Activated naive CD4-positive, alpha-beta T cell treated with anti-CD3 and anti-CD28 coated beads, Interleukin-2, amount 50 U/mL, for 72 hours (primary cell): ENCODE measurements at regions not wholly inside any gene's neighbourhood (a gene's known extent, or its start where the extent isn't known, plus 50 kb on each side); places are given as distances from the start of the nearest gene placed in this dataset.

Experiments
- ATAC-seq, 2 donors: fragments of 150-1000 bp; cut with Tn5 transposase; 2 replicates each; pipeline ENCODE4 v1.10.0; 2021; ENCODE audit warnings: mild to moderate bottlenecking in 2 of 2, moderate library complexity in 2 of 2
- DNase-seq, 2 donors: peaks; one replicate each; pipeline ENCODE4 v3.0.0; 2021 to 2022; ENCODE audit warnings: low spot score in 2 of 2
- H3K27ac Mint-ChIP-seq, 2 donors: one replicate each; pipeline ENCODE4 v1.8.0; 2022; ENCODE audit warnings: mild to moderate bottlenecking in 2 of 2, mixed read lengths in 2 of 2
- H3K36me3 Mint-ChIP-seq, 2 donors: one replicate each; pipeline ENCODE4 v1.8.0; 2022; ENCODE audit warnings: mixed read lengths in 2 of 2
- H3K9me3 Mint-ChIP-seq, 2 donors: one replicate each; pipeline ENCODE4 v1.8.0; 2022; ENCODE audit warnings: mixed read lengths in 2 of 2

DNA sequence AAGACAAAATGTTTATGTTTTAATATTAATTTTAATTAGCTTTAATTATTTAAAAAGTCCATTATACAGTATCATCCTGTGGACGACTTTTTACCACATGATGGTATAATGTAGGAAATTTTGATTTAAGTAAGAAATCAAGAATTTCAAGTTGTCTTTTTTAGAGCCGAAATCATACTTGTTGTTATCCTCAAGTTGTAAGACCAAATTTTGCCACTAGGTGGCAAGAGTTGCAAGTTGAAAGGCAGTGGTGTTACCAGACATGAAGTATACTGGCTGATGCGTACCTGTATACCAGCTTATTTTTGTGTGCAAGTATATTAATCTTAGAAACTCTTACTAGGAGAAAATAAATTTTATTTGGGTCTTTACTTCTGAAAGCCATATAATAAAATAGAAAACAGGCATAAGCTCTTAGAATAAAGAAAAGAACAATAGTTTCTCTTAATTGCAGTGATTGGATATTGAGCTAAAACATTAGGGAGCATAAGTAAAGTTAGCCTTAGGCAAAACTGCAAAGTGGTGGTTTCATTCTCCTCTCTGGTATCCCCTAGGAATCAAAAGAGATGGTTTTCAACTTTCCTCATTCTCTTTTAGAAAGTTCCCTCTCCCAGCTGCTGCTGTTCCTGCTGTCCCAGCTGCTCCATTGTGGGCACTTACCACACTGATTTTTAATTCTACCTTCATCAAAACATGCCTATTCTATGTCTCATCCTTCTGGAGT, 118.0 kb upstream of the WDFY3 start:
- ATAC-seq (no peak), DNase-seq (peak in 1 of 2 donors; percentile 33)
- no peaks in the 10 kb centered on the region for H3K36me3 Mint-ChIP-seq
- H3K27ac Mint-ChIP-seq, result no peak overlapping the region
- peaks cover 0 to 5% of the 10 kb centered on the region in 2 donors for H3K9me3 Mint-ChIP-seq

GRCh38 chr4:85086721-85087120, 120.2 kb upstream of the WDFY3 start:
- ATAC-seq (no peak), DNase-seq (no peak)
- no peaks in the 10 kb centered on the region for H3K36me3 Mint-ChIP-seq
- H3K9me3 Mint-ChIP-seq, result peaks cover 0 to 5% of the 10 kb centered on the region in 2 donors
- H3K27ac Mint-ChIP-seq, result no peak overlapping the region

DNA sequence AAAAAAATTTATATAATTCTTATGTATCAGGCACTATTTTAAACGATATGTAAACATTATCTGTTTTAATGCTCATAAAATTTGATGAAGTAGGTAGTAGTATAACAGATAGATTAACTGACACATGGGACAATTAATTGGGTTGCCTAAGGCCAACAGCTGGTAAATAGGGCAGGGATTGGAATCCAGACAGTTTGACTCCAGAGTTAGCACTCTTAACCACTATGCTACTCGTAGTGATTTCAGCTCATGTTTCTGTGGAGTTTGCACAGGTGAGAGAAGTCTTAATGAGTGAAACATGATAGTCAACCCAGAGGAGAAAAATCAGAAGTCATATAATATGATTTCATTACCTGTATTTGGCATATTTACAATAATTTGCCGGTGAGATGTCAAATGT, 126.0 kb upstream of the WDFY3 start:
- Mint-ChIP-seq H3K36me3 (no peaks in the 10 kb centered on the region), H3K27ac (no peak overlapping the region), H3K9me3 (no peaks in the 10 kb centered on the region)
- DNase-seq (no peak), ATAC-seq (no peak)

GRCh38 chr4:85092943-85093342, 126.5 kb upstream of the WDFY3 start:
- DNase-seq (no peak), ATAC-seq (no peak)
- Mint-ChIP-seq H3K27ac (no peak overlapping the region), H3K36me3 (no peaks in the 10 kb centered on the region), H3K9me3 (no peaks in the 10 kb centered on the region)

- Mint-ChIP-seq H3K36me3 (no peaks in the 10 kb centered on the region), H3K9me3 (peaks cover 0 to 3% of the 10 kb centered on the region in 2 donors), H3K27ac (no peak overlapping the region)
- DNase-seq (no peak), ATAC-seq (no peak)
Measured at GRCh38 chr4:85094735-85095134, 128.2 kb upstream of the WDFY3 start.

DNA sequence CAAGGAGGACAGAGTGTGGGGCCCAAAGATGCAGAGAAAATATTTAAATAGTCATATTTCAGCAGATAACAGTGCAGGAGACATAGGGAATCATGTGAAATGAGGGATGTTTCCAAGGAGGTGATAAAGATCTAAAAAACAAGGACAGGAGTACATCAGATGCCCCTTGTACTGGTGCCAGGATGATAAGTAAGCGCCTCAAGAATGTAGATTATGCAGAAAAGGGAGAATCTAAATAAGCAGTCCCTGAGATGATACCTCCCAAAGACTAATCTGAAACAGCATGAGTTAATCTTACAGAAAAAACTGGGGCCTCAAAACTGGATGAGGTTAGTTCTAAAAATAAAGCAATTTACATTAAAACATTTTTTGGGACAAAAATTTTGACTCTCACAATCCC, 136.1 kb upstream of the WDFY3 start:
- Mint-ChIP-seq H3K9me3 (peaks cover 0 to 7% of the 10 kb centered on the region in 2 donors), H3K27ac (no peak overlapping the region), H3K36me3 (no peaks in the 10 kb centered on the region)
- ATAC-seq (no peak), DNase-seq (no peak)

DNA sequence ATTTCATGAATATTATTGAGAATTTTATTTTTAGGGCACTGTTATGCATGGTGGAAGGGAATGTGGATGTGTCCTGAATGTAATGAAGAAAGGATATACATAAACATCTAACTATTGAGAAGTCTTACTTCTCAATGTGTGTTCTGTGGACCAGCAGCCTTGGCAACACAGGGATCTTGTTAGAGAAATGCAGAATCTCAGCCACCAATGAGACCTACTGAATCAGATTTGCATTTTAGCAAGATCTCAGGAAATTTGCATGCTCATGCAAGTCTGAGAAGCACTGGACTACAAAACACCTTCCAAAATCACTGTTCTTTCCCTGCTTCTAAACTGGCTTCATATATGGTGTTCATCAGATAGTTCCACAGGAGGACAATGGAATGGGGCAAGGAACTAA, 139.7 kb upstream of the WDFY3 start:
- H3K9me3 Mint-ChIP-seq, result peaks cover 0 to 5% of the 10 kb centered on the region in 2 donors
- ATAC-seq, result no peak
- H3K27ac Mint-ChIP-seq, result no peak overlapping the region
- no peak for DNase-seq
- H3K36me3 Mint-ChIP-seq, result no peaks in the 10 kb centered on the region

DNA sequence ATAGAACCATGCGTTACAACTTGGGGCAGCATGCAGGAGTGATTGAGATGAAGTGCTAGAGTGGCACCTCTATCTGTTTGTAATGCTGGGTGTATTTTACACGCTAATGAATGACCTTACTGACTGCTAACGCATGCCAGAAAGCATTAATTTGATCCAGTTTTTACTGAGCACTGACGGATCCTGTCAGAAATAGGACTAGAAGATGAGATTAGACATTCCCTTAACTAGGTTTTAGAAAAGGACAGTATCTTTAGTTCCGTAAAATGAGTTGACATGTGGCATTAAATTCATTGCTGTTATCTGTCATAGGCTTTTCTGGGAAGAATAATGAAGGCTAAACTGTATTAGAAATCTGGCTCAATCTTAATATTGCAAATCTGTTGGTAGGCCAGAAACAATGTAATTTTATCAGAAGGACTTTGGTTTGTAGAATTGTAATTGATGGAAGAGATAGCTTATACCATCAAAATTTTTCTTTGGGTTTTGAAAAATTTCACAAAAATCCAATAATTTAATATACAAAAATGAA, 140.4 kb upstream of the WDFY3 start:
- ATAC-seq (no peak), DNase-seq (no peak)
- H3K9me3 Mint-ChIP-seq, result peaks cover 0 to 8% of the 10 kb centered on the region in 2 donors
- H3K27ac Mint-ChIP-seq, result no peak overlapping the region
- H3K36me3 Mint-ChIP-seq, result no peaks in the 10 kb centered on the region

- peaks cover 0 to 8% of the 10 kb centered on the region in 2 donors for H3K9me3 Mint-ChIP-seq
- DNase-seq, result no peak
- H3K27ac Mint-ChIP-seq, result no peak overlapping the region
- no peaks in the 10 kb centered on the region for H3K36me3 Mint-ChIP-seq
- no peak for ATAC-seq
Measured at GRCh38 chr4:85107553-85107952, 141.1 kb upstream of the WDFY3 start.

- Mint-ChIP-seq H3K9me3 (peaks cover 9 to 19% of the 10 kb centered on the region in 2 donors), H3K36me3 (no peaks in the 10 kb centered on the region), H3K27ac (no peak overlapping the region)
- DNase-seq, result no peak
- ATAC-seq, result no peak
Measured at GRCh38 chr4:85113706-85114105, 147.2 kb upstream of the WDFY3 start.

DNA sequence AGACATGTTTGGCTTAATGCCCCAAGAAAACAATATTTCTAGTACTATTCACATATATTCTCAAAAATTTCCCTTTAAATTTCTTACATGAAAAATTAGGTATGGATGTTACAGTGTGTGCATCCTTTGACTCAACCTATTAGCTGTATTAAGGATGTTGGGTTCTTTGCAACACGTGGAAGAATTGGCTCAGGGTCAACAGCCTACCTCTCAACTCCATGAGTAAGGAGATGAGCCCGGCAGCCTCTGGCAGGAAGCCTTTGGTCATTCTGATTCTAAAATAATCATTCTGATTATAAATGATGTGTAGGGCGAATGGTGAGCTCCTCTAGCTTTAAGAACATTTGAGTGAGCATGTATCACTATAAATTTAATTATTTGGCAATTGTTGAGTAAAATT, 148.0 kb upstream of the WDFY3 start:
- Mint-ChIP-seq H3K27ac (no peak overlapping the region), H3K9me3 (peaks cover 14 to 26% of the 10 kb centered on the region in 2 donors), H3K36me3 (no peaks in the 10 kb centered on the region)
- ATAC-seq (no peak), DNase-seq (no peak)

GRCh38 chr4:85116008-85116407, 149.5 kb upstream of the WDFY3 start:
- no peak for DNase-seq
- no peak for ATAC-seq
- Mint-ChIP-seq H3K9me3 (peaks cover 14 to 26% of the 10 kb centered on the region in 2 donors), H3K27ac (no peak overlapping the region), H3K36me3 (no peaks in the 10 kb centered on the region)

DNA sequence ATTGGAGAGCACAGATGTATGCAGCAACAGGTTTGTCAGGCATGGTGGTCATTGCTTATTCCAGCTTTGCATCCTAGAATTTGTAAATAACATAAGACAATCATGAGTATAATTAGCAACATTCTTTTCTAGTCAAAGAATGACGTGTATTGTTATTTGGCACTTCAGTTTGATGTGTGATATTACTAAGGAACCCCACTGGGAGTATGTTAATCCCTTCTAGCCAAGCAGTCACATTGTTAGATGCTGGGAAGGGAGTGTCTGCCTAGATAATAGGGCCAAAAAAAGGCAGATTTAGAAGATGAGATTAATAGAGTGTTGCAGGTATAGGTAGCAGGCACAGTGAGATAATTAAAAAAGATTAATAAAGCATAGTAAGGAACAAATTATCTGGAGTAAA, 159.2 kb upstream of the WDFY3 start:
- peaks cover 6 to 9% of the 10 kb centered on the region in 2 donors for H3K9me3 Mint-ChIP-seq
- no peak for DNase-seq
- no peak overlapping the region for H3K27ac Mint-ChIP-seq
- no peak for ATAC-seq
- no peaks in the 10 kb centered on the region for H3K36me3 Mint-ChIP-seq

GRCh38 chr4:85126991-85127591, 160.6 kb upstream of the WDFY3 start:
- no peaks in the 10 kb centered on the region for H3K36me3 Mint-ChIP-seq

DNA sequence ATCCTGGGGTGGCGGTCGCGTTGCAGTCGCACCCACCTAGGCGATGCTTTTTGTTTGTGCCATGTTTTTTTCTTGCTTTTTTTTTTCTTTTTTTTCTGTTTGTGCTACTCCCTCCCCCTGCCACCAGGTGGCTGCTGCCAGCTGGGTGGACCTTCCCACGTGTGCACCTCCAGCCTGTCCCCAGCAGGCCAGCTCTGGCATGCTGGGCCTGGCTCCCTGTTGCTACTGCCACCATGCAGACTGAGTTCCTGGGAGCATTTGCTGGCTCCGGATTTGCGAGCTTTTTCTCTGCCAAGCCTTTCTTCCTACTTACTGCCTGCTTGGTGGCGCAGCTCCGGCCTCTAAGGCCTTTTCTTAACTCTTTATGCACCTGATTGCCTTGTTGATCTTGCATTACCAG, 161.2 kb upstream of the WDFY3 start:
- ATAC-seq (peak; percentile 31 to 37), DNase-seq (no peak)
- Mint-ChIP-seq H3K36me3 (no peaks in the 10 kb centered on the region), H3K9me3 (peaks cover 6 to 13% of the 10 kb centered on the region in 2 donors), H3K27ac (no peak overlapping the region)

More at GRCh38 chr4:85126991-85127591, 160.6 kb upstream of the WDFY3 start:
- peaks cover 6 to 13% of the 10 kb centered on the region in 2 donors for H3K9me3 Mint-ChIP-seq
- DNase-seq (no peak), ATAC-seq (no peak)
- H3K27ac Mint-ChIP-seq, result no peak overlapping the region

GRCh38 chr4:85128246-85129204, 162.0 kb upstream of the WDFY3 start:
- no peak for ATAC-seq
- no peak for DNase-seq
- no peaks in the 10 kb centered on the region for H3K36me3 Mint-ChIP-seq
- H3K27ac Mint-ChIP-seq, result peak overlapping the region in 1 of 2 donors; percentile 47
- H3K9me3 Mint-ChIP-seq, result peaks cover 6 to 13% of the 10 kb centered on the region in 2 donors
